Liver (tissue), 3 donors: ENCODE measurements at regions not wholly inside any gene's neighbourhood (a gene's known extent, or its start where the extent isn't known, plus 50 kb on each side); places are given as distances from the start of the nearest gene placed in this dataset.
"Not testable (repeated sequence)": the region's sequence is repeated elsewhere in the genome, so short reads cannot be mapped to it uniquely, and the experiment has no call there.

Experiments
- ATF3 ChIP-seq: IDR thresholded peaks from 2 replicates; pipeline ENCODE4 v1.6.1; 2016; ENCODE audit warnings: antibody characterized with exemption
- CTCF ChIP-seq: fragments of 150-350 bp; IDR thresholded peaks from 2 replicates; pipeline ENCODE4 v1.5.1; 2017; ENCODE audit warnings: improper control_type of control experiment, low read depth, low read length; ENCODE audit not compliant: missing input control
- EGR1 ChIP-seq, 2 donors: IDR thresholded peaks; 2 replicates each; pipeline ENCODE4 v1.6.1; 2016 to 2018; ENCODE audit warnings: antibody characterized with exemption in 2 of 2, low read depth in 2 of 2
- FOXA2 ChIP-seq: IDR thresholded peaks from 2 replicates; pipeline ENCODE4 v1.6.1; 2016; ENCODE audit warnings: antibody characterized with exemption
- GABPA ChIP-seq, 2 donors: IDR thresholded peaks in 1 of 2; conservative IDR thresholded peaks in 1 of 2; 2 replicates each; pipeline ENCODE4 v1.6.1; 2016; ENCODE audit warnings: antibody characterized with exemption in 2 of 2, mild to moderate bottlenecking in 1 of 2, moderate library complexity in 1 of 2
- HNF4A ChIP-seq, 2 donors: conservative IDR thresholded peaks; 2 replicates each; pipeline ENCODE4 v1.6.1; 2016; ENCODE audit warnings: antibody characterized with exemption in 2 of 2, mild to moderate bottlenecking in 2 of 2
- HNF4G ChIP-seq: IDR thresholded peaks from 2 replicates; pipeline ENCODE4 v1.6.1; 2016; ENCODE audit warnings: antibody characterized with exemption
- JUND ChIP-seq, 2 donors: IDR thresholded peaks; 2 replicates each; pipeline ENCODE4 v1.6.1; 2016; ENCODE audit warnings: antibody characterized with exemption in 2 of 2
- MAX ChIP-seq: IDR thresholded peaks from 2 replicates; pipeline ENCODE4 v1.6.1; 2016; ENCODE audit warnings: antibody characterized with exemption
- RAD21 ChIP-seq, 2 donors: IDR thresholded peaks; 2 replicates each; pipeline ENCODE4 v1.6.1; 2016; ENCODE audit warnings: antibody characterized with exemption in 2 of 2, mild to moderate bottlenecking in 2 of 2
- TAF1 ChIP-seq: conservative IDR thresholded peaks from 2 replicates; pipeline ENCODE4 v1.6.1; 2016; ENCODE audit warnings: antibody characterized with exemption, mild to moderate bottlenecking
- ZBTB33 ChIP-seq: IDR thresholded peaks from 2 replicates; pipeline ENCODE4 v1.6.1; 2016; ENCODE audit warnings: antibody characterized with exemption
- TF ChIP-seq, protein P1 (sequence below): IDR thresholded peaks from 2 replicates; pipeline ENCODE4 v1.6.1; 2016; ENCODE audit warnings: antibody characterized with exemption, mild to moderate bottlenecking
- donor health status: healthy.
- donor health status: healthy.

GRCh38 chr20:48127133-48127532, 341.9 kb upstream of the SULF2 start:
- not testable (repeated sequence) for TF ChIP-seq CTCF; HNF4A (conservative IDR thresholded peaks at IDR 0.05); MAX; FOXA2; JUND (IDR thresholded peaks at IDR 0.05); GABPA (IDR thresholded peaks at IDR 0.05 in 1 of 2, conservative IDR thresholded peaks at IDR 0.05 in 1 of 2); TAF1; ATF3; RAD21 (IDR thresholded peaks at IDR 0.05); EGR1 (IDR thresholded peaks at IDR 0.05; ENCODE audit: low read depth in 2 of 2); ZBTB33; HNF4G
- TF ChIP-seq, protein P1, sequence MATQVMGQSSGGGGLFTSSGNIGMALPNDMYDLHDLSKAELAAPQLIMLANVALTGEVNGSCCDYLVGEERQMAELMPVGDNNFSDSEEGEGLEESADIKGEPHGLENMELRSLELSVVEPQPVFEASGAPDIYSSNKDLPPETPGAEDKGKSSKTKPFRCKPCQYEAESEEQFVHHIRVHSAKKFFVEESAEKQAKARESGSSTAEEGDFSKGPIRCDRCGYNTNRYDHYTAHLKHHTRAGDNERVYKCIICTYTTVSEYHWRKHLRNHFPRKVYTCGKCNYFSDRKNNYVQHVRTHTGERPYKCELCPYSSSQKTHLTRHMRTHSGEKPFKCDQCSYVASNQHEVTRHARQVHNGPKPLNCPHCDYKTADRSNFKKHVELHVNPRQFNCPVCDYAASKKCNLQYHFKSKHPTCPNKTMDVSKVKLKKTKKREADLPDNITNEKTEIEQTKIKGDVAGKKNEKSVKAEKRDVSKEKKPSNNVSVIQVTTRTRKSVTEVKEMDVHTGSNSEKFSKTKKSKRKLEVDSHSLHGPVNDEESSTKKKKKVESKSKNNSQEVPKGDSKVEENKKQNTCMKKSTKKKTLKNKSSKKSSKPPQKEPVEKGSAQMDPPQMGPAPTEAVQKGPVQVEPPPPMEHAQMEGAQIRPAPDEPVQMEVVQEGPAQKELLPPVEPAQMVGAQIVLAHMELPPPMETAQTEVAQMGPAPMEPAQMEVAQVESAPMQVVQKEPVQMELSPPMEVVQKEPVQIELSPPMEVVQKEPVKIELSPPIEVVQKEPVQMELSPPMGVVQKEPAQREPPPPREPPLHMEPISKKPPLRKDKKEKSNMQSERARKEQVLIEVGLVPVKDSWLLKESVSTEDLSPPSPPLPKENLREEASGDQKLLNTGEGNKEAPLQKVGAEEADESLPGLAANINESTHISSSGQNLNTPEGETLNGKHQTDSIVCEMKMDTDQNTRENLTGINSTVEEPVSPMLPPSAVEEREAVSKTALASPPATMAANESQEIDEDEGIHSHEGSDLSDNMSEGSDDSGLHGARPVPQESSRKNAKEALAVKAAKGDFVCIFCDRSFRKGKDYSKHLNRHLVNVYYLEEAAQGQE: not testable (repeated sequence)
